Thymus (tissue), 11 donors: ENCODE measurements at regions not wholly inside any gene's neighbourhood (a gene's known extent, or its start where the extent isn't known, plus 50 kb on each side); places are given as distances from the start of the nearest gene placed in this dataset.

ENCODE experiments used
- DNase-seq, 9 donors: peaks; one replicate each; pipeline ENCODE4 v3.0.0-alpha.2; 2013; ENCODE audit warnings: low spot score in 9 of 9, low read depth in 6 of 9, missing footprints in 1 of 9
- H3K27ac ChIP-seq, 2 donors: one replicate each; pipeline ENCODE4 v1.5.1; 2013; ENCODE audit warnings: control low read depth in 1 of 2, low read depth in 1 of 2, low read length in 1 of 2, mild to moderate bottlenecking in 1 of 2, moderate library complexity in 1 of 2
- H3K27me3 ChIP-seq, 2 donors: one replicate each; pipeline ENCODE4 v1.5.1; 2013; ENCODE audit warnings: low read length in 1 of 2; ENCODE audit not compliant: control insufficient read depth in 2 of 2, insufficient read depth in 1 of 2
- H3K36me3 ChIP-seq, 2 donors: one replicate each; pipeline ENCODE4 v1.5.1; 2013; ENCODE audit warnings: low read length in 1 of 2, mild to moderate bottlenecking in 1 of 2, moderate library complexity in 1 of 2; ENCODE audit not compliant: control insufficient read depth in 2 of 2, insufficient read depth in 2 of 2
- H3K4me1 ChIP-seq, 2 donors: one replicate each; pipeline ENCODE4 v1.5.1; 2013; ENCODE audit warnings: low read length in 2 of 2; ENCODE audit not compliant: control insufficient read depth in 2 of 2, insufficient read depth in 2 of 2
- H3K4me3 ChIP-seq, 2 donors: one replicate each; pipeline ENCODE4 v1.5.1; 2013; ENCODE audit warnings: low read length in 2 of 2, control low read depth in 1 of 2, mild to moderate bottlenecking in 1 of 2
- H3K9me3 ChIP-seq, 2 donors: one replicate each; pipeline ENCODE4 v1.5.1; 2013; ENCODE audit warnings: low read length in 1 of 2, mild to moderate bottlenecking in 1 of 2; ENCODE audit not compliant: control insufficient read depth in 2 of 2, insufficient read depth in 1 of 2
- WGBS: extraction: QIAGEN DNeasy Blood & Tissue Kit; methylation state at CpG from one replicate; pipeline ENCODE4 v1.1.7; 2013; 5-methylcytosine and 5-hydroxymethylcytosine counted together
- donor health status: healthy.

DNA sequence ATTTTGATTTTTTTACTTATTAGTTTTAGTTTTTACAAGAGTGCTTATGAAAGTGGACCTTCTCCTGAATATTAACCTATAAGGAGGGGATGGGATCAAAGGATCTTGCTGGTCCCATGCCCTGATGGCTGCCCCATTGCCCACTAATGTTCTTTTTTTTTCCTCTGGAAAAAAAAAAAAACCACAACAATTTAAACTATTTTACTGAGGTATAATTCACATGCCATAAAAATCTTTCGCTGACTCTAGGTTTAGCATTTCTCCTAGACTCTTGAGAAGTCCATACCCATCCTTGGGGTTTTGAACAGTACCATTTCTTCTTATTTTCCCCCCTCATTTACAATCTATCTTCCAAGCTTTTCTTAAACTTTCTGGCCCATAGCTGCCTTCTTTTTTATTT, 481.8 kb downstream of the TFEC start:
- H3K9me3 ChIP-seq: no peaks in the 10 kb centered on the region
- 92% methylated on average over 1 of the region's 1 CpG for WGBS
- no peaks in the 10 kb centered on the region for H3K36me3 ChIP-seq

DNA sequence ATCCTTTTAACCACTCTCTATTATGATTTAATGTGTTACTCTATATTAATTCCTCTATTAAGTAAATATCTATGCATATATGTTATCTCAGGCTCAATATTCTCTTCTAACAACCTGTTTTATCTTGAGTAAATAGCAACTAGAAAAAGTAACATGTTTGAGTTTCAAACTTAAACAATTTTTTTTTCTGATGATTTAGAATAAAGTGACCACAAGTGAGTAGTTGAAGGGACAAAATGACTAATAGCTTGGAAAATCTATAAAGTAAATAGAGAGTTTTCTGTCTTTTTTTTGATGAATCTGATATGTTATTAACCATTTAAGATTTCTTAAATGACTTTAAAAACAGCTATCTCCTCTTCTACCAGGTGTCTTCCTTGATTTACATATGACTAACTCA, 483.8 kb downstream of the TFEC start:
- no peak for DNase-seq
- Histone ChIP-seq H3K27me3 (no peaks in the 10 kb centered on the region), H3K27ac (no peak overlapping the region)

More for the DNA sequence above, 481.8 kb downstream of the TFEC start:
- no peaks in the 10 kb centered on the region for H3K4me1 ChIP-seq
- H3K27ac ChIP-seq: no peak overlapping the region
- no peaks in the 10 kb centered on the region for H3K27me3 ChIP-seq
- H3K4me3 ChIP-seq: no peak overlapping the region
- no peak for DNase-seq

DNA sequence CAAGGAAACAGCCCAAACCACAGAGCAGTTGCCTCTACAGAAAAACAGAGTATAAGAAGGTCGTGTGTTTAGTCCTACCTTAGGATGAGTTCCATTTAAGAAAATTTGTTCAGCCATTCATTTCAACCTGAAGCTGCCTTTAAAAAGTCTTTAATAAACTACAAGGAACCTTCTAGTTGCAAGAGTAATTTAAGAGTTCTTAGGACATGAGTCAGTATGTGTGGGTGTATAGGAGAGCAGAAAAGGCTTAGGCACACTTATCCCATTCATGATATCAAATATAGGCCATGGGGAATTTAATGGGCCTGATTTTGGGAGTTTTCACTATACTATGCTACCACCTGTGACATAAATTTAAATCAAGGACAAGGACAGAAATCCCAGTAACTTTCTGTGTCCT, 496.8 kb downstream of the TFEC start:
- Histone ChIP-seq H3K9me3 (no peaks in the 10 kb centered on the region), H3K36me3 (no peaks in the 10 kb centered on the region), H3K4me1 (no peaks in the 10 kb centered on the region), H3K27ac (no peak overlapping the region), H3K4me3 (no peak overlapping the region), H3K27me3 (no peaks in the 10 kb centered on the region)
- no peak for DNase-seq
- WGBS: 78% methylated on average over 1 of the region's 1 CpG

More for the DNA sequence above, 483.8 kb downstream of the TFEC start:
- Histone ChIP-seq H3K9me3 (no peaks in the 10 kb centered on the region), H3K36me3 (no peaks in the 10 kb centered on the region), H3K4me1 (no peaks in the 10 kb centered on the region), H3K4me3 (no peak overlapping the region)

DNA sequence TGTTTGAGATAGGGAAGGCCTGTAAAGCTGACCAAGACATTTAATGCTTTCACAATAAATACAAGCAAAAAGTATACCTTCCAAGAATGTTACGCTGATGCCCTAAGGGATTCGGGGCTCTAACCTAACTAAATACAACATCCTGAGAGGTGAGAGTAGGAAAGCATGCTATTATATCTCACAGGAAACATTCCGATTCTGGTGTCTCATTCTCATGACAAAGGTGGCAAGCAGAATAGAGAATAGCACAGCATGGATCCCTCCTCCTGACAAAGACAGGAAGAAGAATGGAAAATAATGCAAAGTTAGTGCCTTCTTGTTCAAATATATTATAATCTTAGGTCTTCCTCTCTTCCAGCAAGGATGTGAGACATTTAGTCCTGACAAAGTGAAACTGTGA, 504.3 kb downstream of the TFEC start:
- no peak for DNase-seq
- Histone ChIP-seq H3K27me3 (no peaks in the 10 kb centered on the region), H3K36me3 (no peaks in the 10 kb centered on the region), H3K4me3 (no peak overlapping the region), H3K9me3 (peaks cover 2 to 8% of the 10 kb centered on the region in 2 donors), H3K4me1 (no peaks in the 10 kb centered on the region), H3K27ac (no peak overlapping the region)
- 89% methylated on average over 3 of the region's 3 CpGs for WGBS

DNA sequence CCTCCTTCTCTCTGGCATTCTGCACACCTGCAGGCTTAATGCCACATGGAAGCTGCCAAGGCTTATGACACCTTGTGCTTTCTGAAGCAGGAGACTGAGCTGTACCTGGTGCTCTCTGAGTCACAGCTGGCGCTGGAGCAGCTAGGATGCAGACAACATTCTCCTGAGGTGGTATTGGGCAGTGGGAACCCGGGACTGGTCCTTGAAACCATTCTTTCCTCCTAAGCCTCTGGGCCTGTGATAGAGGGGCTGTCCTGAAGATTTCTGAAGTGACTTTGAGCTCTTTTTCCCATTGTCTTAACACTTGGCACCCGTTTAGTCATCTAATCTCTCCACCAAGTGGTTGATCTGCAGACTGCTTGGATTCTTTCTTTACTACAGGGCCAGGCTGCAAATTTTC, 508.4 kb downstream of the TFEC start:
- Histone ChIP-seq H3K27me3 (no peaks in the 10 kb centered on the region), H3K9me3 (peaks cover 2 to 8% of the 10 kb centered on the region in 2 donors), H3K4me3 (no peak overlapping the region), H3K36me3 (no peaks in the 10 kb centered on the region), H3K27ac (no peak overlapping the region), H3K4me1 (no peaks in the 10 kb centered on the region)
- DNase-seq: no peak
- WGBS: 90% methylated on average over 3 of the region's 3 CpGs

DNA sequence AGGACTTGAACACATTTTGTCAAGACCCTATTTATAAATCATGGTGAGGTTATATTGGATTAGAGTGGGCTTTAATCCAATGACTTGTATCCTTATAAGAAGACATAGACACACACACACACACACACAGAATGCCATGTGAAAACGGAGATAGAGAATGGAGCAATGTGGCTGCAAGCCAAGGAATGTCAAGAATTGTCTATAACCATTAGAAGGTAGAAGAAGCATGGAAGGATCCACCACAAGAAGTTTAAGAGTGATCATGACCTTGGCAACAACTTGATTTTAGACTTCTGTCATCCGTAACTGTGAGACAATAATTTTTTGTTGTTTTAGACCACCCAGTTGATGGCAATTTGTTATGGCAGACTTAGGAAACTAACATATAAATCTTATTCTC, 514.2 kb downstream of the TFEC start:
- H3K4me1 ChIP-seq: no peaks in the 10 kb centered on the region
- no peak overlapping the region for H3K27ac ChIP-seq
- no peaks in the 10 kb centered on the region for H3K36me3 ChIP-seq
- WGBS: 87% methylated on average over 2 of the region's 2 CpGs
- no peaks in the 10 kb centered on the region for H3K9me3 ChIP-seq
- no peak for DNase-seq
- no peaks in the 10 kb centered on the region for H3K27me3 ChIP-seq
- no peak overlapping the region for H3K4me3 ChIP-seq

DNA sequence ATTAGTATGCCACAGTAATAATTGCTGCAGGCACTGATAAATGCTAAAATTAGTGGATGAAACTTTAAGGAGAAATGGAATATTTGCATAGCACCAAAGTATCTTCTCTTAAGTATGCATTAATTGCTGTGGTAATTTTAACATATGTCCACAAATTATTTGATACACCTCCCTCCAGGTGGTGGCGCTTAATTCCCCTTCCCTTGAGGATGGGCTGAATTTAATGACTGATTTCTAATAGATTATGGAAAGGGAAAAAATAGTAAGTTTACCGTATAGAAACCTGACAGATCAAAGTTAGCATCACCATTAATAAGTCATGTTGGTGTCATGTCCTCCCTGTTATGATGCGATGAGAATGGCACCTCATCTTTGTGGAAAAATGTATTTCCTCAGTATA, 519.2 kb downstream of the TFEC start:
- no peaks in the 10 kb centered on the region for H3K9me3 ChIP-seq
- H3K36me3 ChIP-seq: no peaks in the 10 kb centered on the region
- WGBS: 95% methylated on average over 3 of the region's 3 CpGs
- no peak for DNase-seq
- no peaks in the 10 kb centered on the region for H3K27me3 ChIP-seq
- H3K27ac ChIP-seq: no peak overlapping the region
- no peak overlapping the region for H3K4me3 ChIP-seq
- H3K4me1 ChIP-seq: no peaks in the 10 kb centered on the region

DNA sequence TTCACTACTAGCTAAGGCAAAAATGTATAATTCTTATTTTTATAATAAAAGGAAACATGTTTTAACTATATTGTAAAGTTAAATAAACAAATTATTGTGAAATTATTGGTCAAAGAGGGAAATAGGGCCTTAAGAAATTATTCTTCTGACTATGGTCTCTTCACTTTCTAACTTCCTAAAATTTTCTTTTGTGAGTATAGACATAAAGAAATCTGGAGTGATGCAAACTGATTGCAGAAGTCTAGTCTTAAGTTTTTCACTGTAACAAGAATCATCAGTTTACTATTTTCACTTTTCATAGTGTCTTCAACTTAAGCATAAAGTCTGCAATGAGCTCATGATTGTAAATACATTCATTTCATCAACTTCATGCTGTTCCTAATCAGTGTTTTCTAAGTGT, 525.4 kb downstream of the TFEC start:
- Histone ChIP-seq H3K9me3 (no peaks in the 10 kb centered on the region), H3K27me3 (no peaks in the 10 kb centered on the region), H3K27ac (no peak overlapping the region), H3K36me3 (no peaks in the 10 kb centered on the region), H3K4me3 (no peak overlapping the region), H3K4me1 (no peaks in the 10 kb centered on the region)
- no peak for DNase-seq

DNA sequence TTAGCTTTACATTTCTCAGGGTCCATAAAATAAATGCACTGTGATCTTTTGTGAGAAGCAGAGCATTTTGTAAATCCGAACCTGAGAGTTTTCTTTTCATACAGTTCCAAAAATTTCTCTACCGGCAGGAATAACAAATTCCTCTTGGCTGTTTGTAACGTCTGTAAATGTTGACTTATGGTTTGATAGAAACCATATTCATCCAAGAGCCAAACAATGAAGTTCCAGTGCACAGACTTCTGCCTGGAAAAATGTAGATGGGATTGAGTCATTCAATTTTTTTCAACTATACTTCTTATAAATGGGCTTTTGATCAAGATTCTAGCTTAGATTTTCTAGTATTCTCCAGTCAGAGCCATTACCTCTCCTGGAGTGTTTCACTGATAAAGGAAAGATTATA, 530.6 kb downstream of the TFEC start:
- DNase-seq: no peak
- Histone ChIP-seq H3K9me3 (no peaks in the 10 kb centered on the region), H3K4me3 (no peak overlapping the region), H3K4me1 (no peaks in the 10 kb centered on the region), H3K36me3 (no peaks in the 10 kb centered on the region), H3K27me3 (no peaks in the 10 kb centered on the region), H3K27ac (no peak overlapping the region)
- WGBS: 91% methylated on average over 3 of the region's 3 CpGs

DNA sequence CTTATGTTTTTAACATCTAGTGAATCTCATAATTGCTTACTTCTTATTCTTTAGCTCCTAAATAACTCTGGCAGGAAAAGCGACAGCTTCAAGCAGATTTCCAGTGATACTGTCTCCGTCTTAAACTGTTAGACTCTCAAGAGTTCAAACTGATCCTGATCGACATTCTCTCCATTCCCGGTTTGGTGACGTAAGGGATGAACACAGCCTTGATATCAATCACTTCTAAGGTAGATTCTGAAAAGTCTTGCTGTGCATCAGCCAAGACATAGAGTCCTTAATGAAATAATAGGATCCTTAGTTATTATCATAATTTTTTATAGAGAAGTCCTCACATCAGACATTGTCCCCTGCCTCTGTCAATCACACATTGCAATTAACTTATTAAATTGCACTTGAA, 534.6 kb downstream of the TFEC start:
- no peaks in the 10 kb centered on the region for H3K4me1 ChIP-seq
- H3K9me3 ChIP-seq: no peaks in the 10 kb centered on the region
- H3K36me3 ChIP-seq: no peaks in the 10 kb centered on the region
- no peak overlapping the region for H3K27ac ChIP-seq
- WGBS: 94% methylated on average over 5 of the region's 5 CpGs
- H3K4me3 ChIP-seq: no peak overlapping the region
- H3K27me3 ChIP-seq: no peaks in the 10 kb centered on the region
- no peak for DNase-seq
